Karpas-422 (cell line): ENCODE measurements at regions not wholly inside any gene's neighbourhood (a gene's known extent, or its start where the extent isn't known, plus 50 kb on each side); places are given as distances from the start of the nearest gene placed in this dataset.

Experiments
- DNase-seq: peaks from one replicate; pipeline ENCODE4 v3.0.0-alpha.2; 2015
- H2AFZ ChIP-seq: fragments of 200-600 bp; sonication (generic); 2 replicates; pipeline ENCODE4 v1.6.1; 2014; ENCODE audit warnings: antibody characterized with exemption, low read length, mixed read lengths
- H3K27ac ChIP-seq: fragments of 200-600 bp; sonication (generic); 2 replicates; pipeline ENCODE4 v1.5.1; 2014; ENCODE audit warnings: mild to moderate bottlenecking, low read length, moderate library complexity
- H3K27me3 ChIP-seq: fragments of 200-600 bp; sonication (generic); 2 replicates; pipeline ENCODE4 v1.6.1; 2014; ENCODE audit warnings: low read length, mixed read lengths
- H3K36me3 ChIP-seq: fragments of 200-600 bp; sonication (generic); 2 replicates; pipeline ENCODE4 v1.6.1; 2014; ENCODE audit warnings: low read length, mixed read lengths; ENCODE audit not compliant: insufficient read depth
- H3K4me1 ChIP-seq: fragments of 200-600 bp; sonication (generic); 2 replicates; pipeline ENCODE4 v1.6.1; 2014; ENCODE audit warnings: mild to moderate bottlenecking, low read length, mixed read lengths
- H3K4me2 ChIP-seq: fragments of 200-600 bp; sonication (generic); 2 replicates; pipeline ENCODE4 v1.6.1; 2014; ENCODE audit warnings: low read length, low read depth, mild to moderate bottlenecking; ENCODE audit not compliant: poor library complexity, severe bottlenecking
- H3K4me3 ChIP-seq: fragments of 200-600 bp; sonication (generic); 2 replicates; pipeline ENCODE4 v1.5.1; 2014; ENCODE audit warnings: mild to moderate bottlenecking, antibody characterized with exemption, low read length, mixed read lengths
- H3K79me2 ChIP-seq: fragments of 200-600 bp; sonication (generic); 2 replicates; pipeline ENCODE4 v1.6.1; 2014; ENCODE audit warnings: mild to moderate bottlenecking, low read length, mixed read lengths
- H3K9ac ChIP-seq: fragments of 200-600 bp; sonication (generic); 2 replicates; pipeline ENCODE4 v1.6.0; 2014; ENCODE audit warnings: low read length
- H3K9me2 ChIP-seq: fragments of 200-600 bp; sonication (generic), shearing (Covaris generic); replicated peaks from 2 replicates; pipeline ENCODE4 v1.6.0; 2014; ENCODE audit warnings: mild to moderate bottlenecking, low read length, moderate library complexity; ENCODE audit not compliant: insufficient read depth
- H3K9me3 ChIP-seq: fragments of 300-700, 200-600 bp; sonication (generic); 2 replicates; pipeline ENCODE4 v1.6.1; 2014; ENCODE audit warnings: low read length, mixed read lengths
- H4K20me1 ChIP-seq: fragments of 200-600 bp; sonication (generic); 2 replicates; pipeline ENCODE4 v1.6.1; 2014; ENCODE audit warnings: mild to moderate bottlenecking, antibody characterized with exemption, low read length, low read depth; ENCODE audit not compliant: insufficient read depth

- Histone ChIP-seq H3K4me1 (no peaks in the 10 kb centered on the region), H3K27me3 (no peaks in the 10 kb centered on the region), H3K27ac (no peak overlapping the region), H3K9ac (no peak overlapping the region), H3K9me3 (no peaks in the 10 kb centered on the region), H3K4me3 (no peak overlapping the region), H3K79me2 (no peaks in the 10 kb centered on the region), H3K36me3 (no peaks in the 10 kb centered on the region), H3K9me2 (no peaks in the 10 kb centered on the region), H3K4me2 (no peak overlapping the region), H2AFZ (no peak overlapping the region), H4K20me1 (no peaks in the 10 kb centered on the region)
- DNase-seq = no peak
These were observed 93.2 kb upstream of the RGS18 start for GRCh38 chr1:192065087-192065486.

- Histone ChIP-seq H3K27ac (no peak overlapping the region), H3K36me3 (no peaks in the 10 kb centered on the region), H3K4me1 (no peaks in the 10 kb centered on the region), H3K9ac (no peak overlapping the region), H2AFZ (no peak overlapping the region), H3K4me3 (no peak overlapping the region), H3K9me3 (no peaks in the 10 kb centered on the region), H3K27me3 (no peaks in the 10 kb centered on the region), H4K20me1 (no peaks in the 10 kb centered on the region), H3K9me2 (no peaks in the 10 kb centered on the region), H3K4me2 (no peak overlapping the region), H3K79me2 (no peaks in the 10 kb centered on the region)
- DNase-seq = no peak
These were observed 92.1 kb upstream of the RGS18 start for GRCh38 chr1:192066202-192066601.

GRCh38 chr1:192067360-192067759 is 90.9 kb upstream of the RGS18 start:
- no peak overlapping the region for H3K4me3 ChIP-seq
- no peaks in the 10 kb centered on the region for H3K4me1 ChIP-seq
- no peak overlapping the region for H2AFZ ChIP-seq
- H4K20me1 ChIP-seq = no peaks in the 10 kb centered on the region
- no peaks in the 10 kb centered on the region for H3K36me3 ChIP-seq
- H3K27me3 ChIP-seq = no peaks in the 10 kb centered on the region
- no peak for DNase-seq
- H3K9ac ChIP-seq = no peak overlapping the region
- H3K79me2 ChIP-seq = no peaks in the 10 kb centered on the region
- H3K9me3 ChIP-seq = no peaks in the 10 kb centered on the region
- no peaks in the 10 kb centered on the region for H3K9me2 ChIP-seq
- no peak overlapping the region for H3K27ac ChIP-seq
- no peak overlapping the region for H3K4me2 ChIP-seq

GRCh38 chr1:192070213-192070612 is 88.0 kb upstream of the RGS18 start:
- Histone ChIP-seq H3K9me3 (no peaks in the 10 kb centered on the region), H3K36me3 (no peaks in the 10 kb centered on the region), H4K20me1 (no peaks in the 10 kb centered on the region), H3K79me2 (no peaks in the 10 kb centered on the region), H3K4me2 (no peak overlapping the region), H2AFZ (no peak overlapping the region), H3K27ac (no peak overlapping the region), H3K27me3 (no peaks in the 10 kb centered on the region), H3K4me3 (no peak overlapping the region), H3K9ac (no peak overlapping the region), H3K9me2 (no peaks in the 10 kb centered on the region), H3K4me1 (no peaks in the 10 kb centered on the region)
- no peak for DNase-seq

- Histone ChIP-seq H3K4me2 (no peak overlapping the region), H3K9me2 (no peaks in the 10 kb centered on the region), H3K9me3 (no peaks in the 10 kb centered on the region), H4K20me1 (no peaks in the 10 kb centered on the region), H3K4me3 (no peak overlapping the region), H2AFZ (no peak overlapping the region), H3K9ac (no peak overlapping the region), H3K27me3 (no peaks in the 10 kb centered on the region), H3K36me3 (no peaks in the 10 kb centered on the region), H3K27ac (no peak overlapping the region), H3K4me1 (no peaks in the 10 kb centered on the region), H3K79me2 (no peaks in the 10 kb centered on the region)
- DNase-seq = no peak
These were observed 77.6 kb upstream of the RGS18 start for GRCh38 chr1:192080684-192081083.

GRCh38 chr1:192081359-192081758 is 76.9 kb upstream of the RGS18 start:
- Histone ChIP-seq H3K27ac (no peak overlapping the region), H3K4me2 (no peak overlapping the region), H3K36me3 (no peaks in the 10 kb centered on the region), H3K27me3 (no peaks in the 10 kb centered on the region), H3K4me3 (no peak overlapping the region), H3K9me3 (no peaks in the 10 kb centered on the region), H2AFZ (no peak overlapping the region), H3K9ac (no peak overlapping the region), H3K9me2 (no peaks in the 10 kb centered on the region), H3K4me1 (no peaks in the 10 kb centered on the region), H3K79me2 (no peaks in the 10 kb centered on the region), H4K20me1 (no peaks in the 10 kb centered on the region)
- DNase-seq = no peak

- Histone ChIP-seq H3K27me3 (no peaks in the 10 kb centered on the region), H3K27ac (no peak overlapping the region), H3K4me3 (no peak overlapping the region), H3K79me2 (no peaks in the 10 kb centered on the region), H3K9me3 (no peaks in the 10 kb centered on the region), H3K9ac (no peak overlapping the region), H3K4me2 (no peak overlapping the region), H2AFZ (no peak overlapping the region), H4K20me1 (no peaks in the 10 kb centered on the region), H3K4me1 (no peaks in the 10 kb centered on the region), H3K9me2 (no peaks in the 10 kb centered on the region), H3K36me3 (no peaks in the 10 kb centered on the region)
- DNase-seq = no peak
These were observed 71.6 kb upstream of the RGS18 start for GRCh38 chr1:192086644-192087043.

GRCh38 chr1:192087334-192087733 is 70.9 kb upstream of the RGS18 start:
- H3K79me2 ChIP-seq = no peaks in the 10 kb centered on the region
- no peak overlapping the region for H3K4me2 ChIP-seq
- H2AFZ ChIP-seq = no peak overlapping the region
- H3K9me2 ChIP-seq = no peaks in the 10 kb centered on the region
- H3K36me3 ChIP-seq = no peaks in the 10 kb centered on the region
- H4K20me1 ChIP-seq = no peaks in the 10 kb centered on the region
- H3K27me3 ChIP-seq = no peaks in the 10 kb centered on the region
- H3K27ac ChIP-seq = no peak overlapping the region
- H3K9me3 ChIP-seq = no peaks in the 10 kb centered on the region
- DNase-seq = no peak
- no peak overlapping the region for H3K4me3 ChIP-seq
- H3K9ac ChIP-seq = no peak overlapping the region
- H3K4me1 ChIP-seq = no peaks in the 10 kb centered on the region

GRCh38 chr1:192088496-192088895 is 69.8 kb upstream of the RGS18 start:
- no peaks in the 10 kb centered on the region for H3K9me2 ChIP-seq

More at GRCh38 chr1:192088496-192088895, 69.8 kb upstream of the RGS18 start:
- Histone ChIP-seq H4K20me1 (no peaks in the 10 kb centered on the region), H3K36me3 (no peaks in the 10 kb centered on the region), H3K79me2 (no peaks in the 10 kb centered on the region), H2AFZ (no peak overlapping the region), H3K27ac (no peak overlapping the region), H3K27me3 (no peaks in the 10 kb centered on the region), H3K4me2 (no peak overlapping the region), H3K4me3 (no peak overlapping the region), H3K9ac (no peak overlapping the region), H3K9me3 (no peaks in the 10 kb centered on the region), H3K4me1 (no peaks in the 10 kb centered on the region)
- no peak for DNase-seq
